Endodermal cell (in vitro differentiated cells): ENCODE measurements at regions not wholly inside any gene's neighbourhood (a gene's known extent, or its start where the extent isn't known, plus 50 kb on each side); places are given as distances from the start of the nearest gene placed in this dataset.

Source experiments
- DNase-seq: peaks from one replicate; pipeline ENCODE4 v3.0.0-alpha.2; 2017
- H3K27ac ChIP-seq: 2 replicates; pipeline ENCODE4 v1.5.1; 2013; ENCODE audit warnings: mild to moderate bottlenecking, low read depth, low read length, moderate library complexity
- H3K27me3 ChIP-seq: 2 replicates; pipeline ENCODE4 v1.6.1; 2013; ENCODE audit warnings: mild to moderate bottlenecking, low read length, moderate library complexity; ENCODE audit not compliant: insufficient read depth, control insufficient read depth, poor library complexity, severe bottlenecking
- H3K36me3 ChIP-seq: 2 replicates; pipeline ENCODE4 v1.7.0; 2013; ENCODE audit warnings: mild to moderate bottlenecking, low read length, moderate library complexity; ENCODE audit not compliant: control insufficient read depth, insufficient read depth
- H3K4me1 ChIP-seq: one replicate; pipeline ENCODE4 v1.7.0; 2013; ENCODE audit warnings: low read length; ENCODE audit not compliant: control insufficient read depth, insufficient read depth
- H3K4me3 ChIP-seq: 2 replicates; pipeline ENCODE4 v1.5.1; 2013; ENCODE audit warnings: mild to moderate bottlenecking, low read length, moderate library complexity
- H3K9ac ChIP-seq: 2 replicates; pipeline ENCODE4 v1.6.1; 2013; ENCODE audit warnings: mild to moderate bottlenecking, low read length, moderate library complexity; ENCODE audit not compliant: poor library complexity, severe bottlenecking; ENCODE audit errors: extremely low read depth
- H3K9me3 ChIP-seq: 2 replicates; pipeline ENCODE4 v1.6.1; 2013; ENCODE audit warnings: mild to moderate bottlenecking, low read length, moderate library complexity; ENCODE audit not compliant: control insufficient read depth
- H3K27ac Mint-ChIP-seq: 2 replicates; pipeline ENCODE4 v1.8.0; 2020; ENCODE audit warnings: mixed read lengths
- H3K27me3 Mint-ChIP-seq: 2 replicates; pipeline ENCODE4 v1.8.0; 2021; ENCODE audit warnings: mild to moderate bottlenecking, mixed read lengths; ENCODE audit not compliant: insufficient read depth
- H3K36me3 Mint-ChIP-seq: 2 replicates; pipeline ENCODE4 v1.8.0; 2020; ENCODE audit warnings: low read depth, mixed read lengths
- H3K4me1 Mint-ChIP-seq: 2 replicates; pipeline ENCODE4 v1.8.0; 2020; ENCODE audit warnings: mixed read lengths
- H3K4me3 Mint-ChIP-seq: 2 replicates; pipeline ENCODE4 v1.8.0; 2020; ENCODE audit warnings: mild to moderate bottlenecking, moderate library complexity, mixed read lengths
- H3K9me3 Mint-ChIP-seq: 2 replicates; pipeline ENCODE4 v1.8.0; 2020; ENCODE audit warnings: mild to moderate bottlenecking, mixed read lengths
- CTCF ChIP-seq: fragments of 200-600 bp; sonication (generic); conservative IDR thresholded peaks from 2 replicates; pipeline ENCODE4 v1.5.0; 2021; ENCODE audit warnings: antibody characterized with exemption, mild to moderate bottlenecking
- WGBS, 2 experiments: methylation state at CpG; one replicate each; pipeline versions ENCODE4 v1.1.5 to v1.1.7; 2013; ENCODE audit warnings: missing lambda C conversion rate in 2 of 2, mixed read lengths in 1 of 2; ENCODE audit not compliant: insufficient coverage in 1 of 2, insufficient read length in 1 of 2; 5-methylcytosine and 5-hydroxymethylcytosine counted together

DNA sequence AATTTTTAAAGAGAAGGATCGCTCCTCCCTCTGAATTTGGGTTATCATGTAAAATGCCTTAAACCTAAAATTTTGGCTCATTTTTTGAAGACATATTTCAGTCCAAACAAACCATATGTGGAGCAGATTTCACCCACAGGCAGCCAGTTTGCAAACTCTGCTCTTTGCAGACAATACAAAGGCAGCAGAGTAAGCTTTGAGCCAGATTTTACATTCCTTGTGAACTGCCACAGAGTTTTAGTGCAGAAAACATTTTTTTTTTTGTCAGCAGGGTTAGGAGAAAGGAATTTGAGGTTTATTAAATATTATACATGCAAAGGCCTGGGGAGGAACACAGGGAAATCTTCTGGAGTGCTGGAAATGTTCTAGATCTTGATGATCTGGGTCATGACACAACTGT is 171.9 kb upstream of the FN1 start:
- no peaks in the 10 kb centered on the region for H3K9me3 ChIP-seq
- no peak overlapping the region for H3K27ac ChIP-seq
- peaks cover 4% of the 10 kb centered on the region for H3K4me1 ChIP-seq
- Mint-ChIP-seq H3K27ac (no peak overlapping the region), H3K4me1 (peaks cover 18% of the 10 kb centered on the region), H3K9me3 (no peaks in the 10 kb centered on the region), H3K36me3 (no peaks in the 10 kb centered on the region), H3K27me3 (no peaks in the 10 kb centered on the region), H3K4me3 (no peak overlapping the region)
- no peak overlapping the region for H3K4me3 ChIP-seq
- H3K9ac ChIP-seq, result no peak overlapping the region
- no peak for TF ChIP-seq CTCF
- H3K36me3 ChIP-seq, result no peaks in the 10 kb centered on the region
- WGBS, 2 experiments, result 94% methylated on average over 1 of the region's 1 CpG; no CpG with 5 or more reads in 1 of the 2 experiments
- DNase-seq, result no peak
- H3K27me3 ChIP-seq, result no peaks in the 10 kb centered on the region

DNA sequence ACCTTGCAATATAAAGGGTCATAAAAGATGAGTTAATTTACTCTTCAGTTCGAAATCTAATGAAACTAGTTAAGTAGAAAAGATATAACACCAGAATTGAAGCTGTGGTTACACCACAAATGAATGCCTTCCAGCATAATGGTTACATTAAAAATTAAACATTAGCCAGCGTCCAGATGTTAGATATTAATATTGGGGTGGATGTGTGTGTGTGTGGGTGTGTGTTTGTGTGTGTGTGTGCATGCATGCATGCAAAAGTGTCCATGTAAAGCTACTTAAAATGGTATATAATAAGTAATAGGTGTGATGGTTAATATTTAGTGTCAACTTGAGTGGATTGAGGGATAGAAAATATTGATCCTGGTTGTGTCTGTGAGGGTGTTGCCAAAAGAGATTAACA is 170.4 kb upstream of the FN1 start:
- DNase-seq, result no peak
- Mint-ChIP-seq H3K4me1 (peaks cover 14% of the 10 kb centered on the region), H3K4me3 (no peak overlapping the region), H3K27ac (no peak overlapping the region), H3K27me3 (no peaks in the 10 kb centered on the region), H3K9me3 (no peaks in the 10 kb centered on the region), H3K36me3 (no peaks in the 10 kb centered on the region)
- Histone ChIP-seq H3K4me1 (peaks cover 4% of the 10 kb centered on the region), H3K27ac (no peak overlapping the region), H3K4me3 (no peak overlapping the region), H3K27me3 (no peaks in the 10 kb centered on the region), H3K9me3 (no peaks in the 10 kb centered on the region), H3K36me3 (no peaks in the 10 kb centered on the region), H3K9ac (no peak overlapping the region)
- TF ChIP-seq CTCF, result no peak
- WGBS, 2 experiments, result 87 to 100% methylated on average over 1 to 2 of the region's 2 CpGs

GRCh38 chr2:215605214-215605613 is 169.3 kb upstream of the FN1 start:
- peaks cover 4% of the 10 kb centered on the region for H3K4me1 ChIP-seq
- no peaks in the 10 kb centered on the region for H3K9me3 Mint-ChIP-seq
- H3K36me3 Mint-ChIP-seq, result no peaks in the 10 kb centered on the region
- DNase-seq, result no peak
- H3K27ac Mint-ChIP-seq, result no peak overlapping the region
- no peaks in the 10 kb centered on the region for H3K9me3 ChIP-seq
- H3K36me3 ChIP-seq, result no peaks in the 10 kb centered on the region
- H3K4me1 Mint-ChIP-seq, result peaks cover 9% of the 10 kb centered on the region
- no peak overlapping the region for H3K27ac ChIP-seq
- no peak for TF ChIP-seq CTCF
- H3K27me3 Mint-ChIP-seq, result no peaks in the 10 kb centered on the region
- no peak overlapping the region for H3K4me3 Mint-ChIP-seq
- H3K27me3 ChIP-seq, result no peaks in the 10 kb centered on the region
- H3K4me3 ChIP-seq, result no peak overlapping the region
- no peak overlapping the region for H3K9ac ChIP-seq
